Psoas muscle (tissue), 7 donors: ENCODE measurements at regions not wholly inside any gene's neighbourhood (a gene's known extent, or its start where the extent isn't known, plus 50 kb on each side); places are given as distances from the start of the nearest gene placed in this dataset.

Experiments used
- ATAC-seq, 4 donors: fragments of 200-7000 bp; cut with Tn5 transposase; one replicate each; pipeline ENCODE4 v1.9.1; 2020; ENCODE audit warnings: moderate library complexity in 3 of 4, mild to moderate bottlenecking in 2 of 4
- DNase-seq, 2 donors: peaks; one replicate each; pipeline ENCODE4 v3.0.0-alpha.2; 2020
- H3K27ac ChIP-seq: fragments of 200-600 bp; one replicate; pipeline ENCODE4 v1.8.0; 2022
- H3K27me3 ChIP-seq, 3 donors: fragments of 200-600 bp in 1 of 3; one replicate each; pipeline versions ENCODE4 v1.6.1 to v1.8.0; 2013 to 2022; ENCODE audit warnings: low read length in 2 of 3, mild to moderate bottlenecking in 2 of 3, moderate library complexity in 1 of 3; ENCODE audit not compliant: insufficient read depth in 3 of 3
- H3K36me3 ChIP-seq, 2 donors: fragments of 200-600 bp in 1 of 2; one replicate each; pipeline versions ENCODE4 v1.6.1 to v1.8.0; 2013 to 2022; ENCODE audit warnings: low read depth in 1 of 2, mild to moderate bottlenecking in 1 of 2, moderate library complexity in 1 of 2; ENCODE audit not compliant: insufficient read depth in 1 of 2
- H3K4me1 ChIP-seq: fragments of 200-600 bp; one replicate; pipeline ENCODE4 v1.8.0; 2022
- H3K4me3 ChIP-seq: fragments of 200-600 bp; one replicate; pipeline ENCODE4 v1.8.0; 2022; ENCODE audit warnings: mild to moderate bottlenecking
- H3K9me3 ChIP-seq: fragments of 200-600 bp; one replicate; pipeline ENCODE4 v1.8.0; 2022
- WGBS, 3 donors: extraction: QIAGEN DNeasy Blood & Tissue Kit; methylation state at CpG; one replicate each; pipeline versions ENCODE4 v1.1.6 to v1.1.7; 2013; 5-methylcytosine and 5-hydroxymethylcytosine counted together
- intact Hi-C, 2 donors: fragments of 100-400 bp; cut with DNase I; formaldehyde crosslinking; loops; one replicate each; pipeline versions ENCODE4 v1.11.0 to v1.14.2; 2022
- TF ChIP-seq, protein P1 (sequence below): fragments of 200-600 bp; IDR thresholded peaks from one replicate; pipeline ENCODE4 v1.8.0; 2022; ENCODE audit warnings: antibody characterized with exemption
- donor health status: healthy with polysubstance abuse.
- donor health status: DM: no; HTN: no; CAD: no; lungs with moderate emphysema.
- donor health status: Bipolar disorder and iron deficiency.
- donor health status: healthy.
- donor health status: DM: yes; HTN: yes; CAD: no.
- donor health status: DM: no; HTN: no; CAD: no.
- donor health status: DM: yes; HTN: yes; CAD: no.

DNA sequence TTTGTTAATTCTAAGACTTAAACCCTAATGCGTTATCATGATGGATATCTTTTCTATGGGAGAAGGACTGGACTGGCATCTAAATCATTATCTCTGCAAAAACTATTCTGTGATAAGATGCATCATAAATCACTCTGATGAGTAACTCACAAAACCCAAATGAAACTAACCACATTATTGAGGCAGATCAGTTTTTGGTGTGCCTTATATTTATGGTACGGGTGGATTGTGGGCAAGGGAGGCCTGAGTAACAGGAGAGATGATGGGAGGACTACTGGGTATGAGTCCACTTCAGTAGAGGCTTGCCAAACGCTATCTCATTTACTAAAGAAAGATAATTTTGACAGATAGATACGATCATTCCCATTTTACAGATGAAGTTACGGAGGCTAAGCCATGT lies 66.4 kb upstream of the GUCY1A1 start:
- no peaks in the 10 kb centered on the region for H3K27me3 ChIP-seq
- no peaks in the 10 kb centered on the region for H3K36me3 ChIP-seq
- no peak for DNase-seq
- H3K27ac ChIP-seq, result no peak overlapping the region
- H3K4me3 ChIP-seq, result no peak overlapping the region
- no peaks in the 10 kb centered on the region for H3K4me1 ChIP-seq
- no peak for ATAC-seq
- intact Hi-C loops, result no loop called here
- no peaks in the 10 kb centered on the region for H3K9me3 ChIP-seq
- WGBS, 3 donors, result 90 to 96% (median 93%) methylated on average over 5 of the region's 5 CpGs
- TF ChIP-seq, protein P1, sequence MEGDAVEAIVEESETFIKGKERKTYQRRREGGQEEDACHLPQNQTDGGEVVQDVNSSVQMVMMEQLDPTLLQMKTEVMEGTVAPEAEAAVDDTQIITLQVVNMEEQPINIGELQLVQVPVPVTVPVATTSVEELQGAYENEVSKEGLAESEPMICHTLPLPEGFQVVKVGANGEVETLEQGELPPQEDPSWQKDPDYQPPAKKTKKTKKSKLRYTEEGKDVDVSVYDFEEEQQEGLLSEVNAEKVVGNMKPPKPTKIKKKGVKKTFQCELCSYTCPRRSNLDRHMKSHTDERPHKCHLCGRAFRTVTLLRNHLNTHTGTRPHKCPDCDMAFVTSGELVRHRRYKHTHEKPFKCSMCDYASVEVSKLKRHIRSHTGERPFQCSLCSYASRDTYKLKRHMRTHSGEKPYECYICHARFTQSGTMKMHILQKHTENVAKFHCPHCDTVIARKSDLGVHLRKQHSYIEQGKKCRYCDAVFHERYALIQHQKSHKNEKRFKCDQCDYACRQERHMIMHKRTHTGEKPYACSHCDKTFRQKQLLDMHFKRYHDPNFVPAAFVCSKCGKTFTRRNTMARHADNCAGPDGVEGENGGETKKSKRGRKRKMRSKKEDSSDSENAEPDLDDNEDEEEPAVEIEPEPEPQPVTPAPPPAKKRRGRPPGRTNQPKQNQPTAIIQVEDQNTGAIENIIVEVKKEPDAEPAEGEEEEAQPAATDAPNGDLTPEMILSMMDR, result no peak

DNA sequence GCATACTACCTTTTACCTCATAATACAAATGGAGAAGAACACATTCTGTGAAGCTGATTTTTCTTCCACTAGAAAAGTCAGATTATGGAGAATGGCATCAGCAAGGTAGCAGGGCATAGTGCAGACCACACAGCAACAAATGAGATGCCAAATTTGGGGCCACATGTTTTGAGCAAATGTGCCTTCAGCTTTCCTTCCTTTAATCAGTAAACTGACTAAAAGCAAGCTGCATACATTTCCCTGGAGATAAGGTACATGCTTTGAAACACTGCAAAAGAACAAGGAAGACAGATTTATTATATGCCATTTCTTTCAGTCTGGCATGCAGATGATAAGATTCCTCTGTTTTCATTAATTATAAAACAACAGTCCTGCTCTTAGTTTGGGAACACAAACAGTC lies 67.1 kb upstream of the GUCY1A1 start:
- TF ChIP-seq, protein P1, result no peak
- no peaks in the 10 kb centered on the region for H3K4me1 ChIP-seq
- ATAC-seq, result no peak
- H3K27ac ChIP-seq, result no peak overlapping the region
- H3K36me3 ChIP-seq, result no peaks in the 10 kb centered on the region
- no peaks in the 10 kb centered on the region for H3K27me3 ChIP-seq
- no peaks in the 10 kb centered on the region for H3K9me3 ChIP-seq
- no peak overlapping the region for H3K4me3 ChIP-seq
- DNase-seq, result no peak
- intact Hi-C loops, result no loop called here

DNA sequence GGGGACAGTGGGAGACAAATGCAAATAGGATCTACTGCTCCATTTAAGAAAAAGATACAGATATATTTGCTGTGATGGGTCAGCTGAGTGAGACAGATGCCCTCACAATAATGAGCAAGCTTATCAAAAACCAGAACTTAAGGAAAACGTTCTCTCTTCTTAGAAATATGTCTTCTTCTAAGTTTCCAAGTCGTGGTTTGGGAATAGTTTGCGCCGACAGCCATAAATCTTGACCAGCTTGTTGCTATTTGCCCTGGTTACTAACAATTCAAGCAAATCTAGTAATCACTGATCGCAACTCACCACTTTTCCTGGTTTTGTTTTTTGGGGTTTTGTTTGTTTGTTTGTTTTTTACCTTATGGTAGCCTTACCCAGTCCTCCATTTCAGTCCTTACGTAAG lies 67.6 kb upstream of the GUCY1A1 start:
- TF ChIP-seq, protein P1, result no peak
- H3K4me1 ChIP-seq, result no peaks in the 10 kb centered on the region
- ATAC-seq, result no peak
- no peaks in the 10 kb centered on the region for H3K36me3 ChIP-seq
- H3K4me3 ChIP-seq, result no peak overlapping the region
- no peak for DNase-seq
- H3K27ac ChIP-seq, result no peak overlapping the region
- WGBS, 3 donors, result 70 to 77% (median 73%) methylated on average over 6 of the region's 6 CpGs
- no peaks in the 10 kb centered on the region for H3K9me3 ChIP-seq
- H3K27me3 ChIP-seq, result no peaks in the 10 kb centered on the region
- intact Hi-C loops, result no loop called here

DNA sequence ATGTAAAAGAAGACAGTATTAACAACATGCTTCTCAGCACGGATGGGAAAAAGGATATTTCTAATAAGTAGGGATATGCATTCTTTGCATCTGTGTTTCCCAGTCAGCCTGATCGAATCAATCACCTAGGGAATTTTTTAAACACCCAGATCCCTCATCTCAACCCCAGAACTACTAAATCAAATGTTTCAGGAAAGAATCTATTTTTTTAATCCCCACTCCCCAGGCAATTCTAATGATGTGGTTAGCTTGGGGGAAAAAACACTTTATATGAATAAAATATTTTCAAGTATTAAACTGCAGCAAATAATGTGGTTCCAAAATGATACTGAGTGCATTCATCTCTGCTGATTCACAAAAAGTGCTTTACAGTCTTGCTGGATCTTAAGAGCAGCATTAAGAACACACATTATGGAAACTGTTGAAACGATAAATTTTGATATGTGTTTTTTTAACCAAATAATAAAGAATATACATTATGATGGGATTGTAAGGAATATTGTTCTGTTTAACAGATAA lies 68.7 kb upstream of the GUCY1A1 start:
- TF ChIP-seq, protein P1, result no peak
- Histone ChIP-seq H3K36me3 (no peaks in the 10 kb centered on the region), H3K9me3 (no peaks in the 10 kb centered on the region), H3K27ac (no peak overlapping the region), H3K4me1 (no peaks in the 10 kb centered on the region), H3K27me3 (no peaks in the 10 kb centered on the region), H3K4me3 (no peak overlapping the region)
- DNase-seq (no peak), ATAC-seq (no peak)
- intact Hi-C loops, result no loop called here
- 38 to 57% (median 41%) methylated on average over 3 of the region's 3 CpGs for WGBS, 3 donors

DNA sequence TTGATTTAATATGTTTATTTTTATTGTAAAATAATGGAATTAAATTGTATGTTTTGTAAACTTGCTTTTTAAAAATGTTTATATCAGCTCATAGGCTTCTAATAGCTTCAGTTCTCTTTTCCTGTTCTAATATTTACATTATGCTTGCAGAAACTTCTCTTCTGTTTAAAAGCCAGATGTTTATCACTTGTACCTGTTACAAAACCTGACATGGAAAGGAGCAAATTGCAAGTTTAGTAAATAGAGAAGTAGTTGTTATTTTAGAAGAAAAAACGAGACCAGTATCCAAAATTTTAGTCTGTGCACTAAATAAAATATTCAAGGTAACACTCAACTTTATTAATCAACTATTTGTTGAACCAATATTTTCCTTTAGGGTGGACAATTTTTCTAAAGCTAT lies 69.4 kb upstream of the GUCY1A1 start:
- no peak for DNase-seq
- no peak for ATAC-seq
- TF ChIP-seq, protein P1, result no peak
- intact Hi-C loops, result no loop called here
- Histone ChIP-seq H3K27ac (no peak overlapping the region), H3K4me3 (no peak overlapping the region), H3K4me1 (no peaks in the 10 kb centered on the region), H3K9me3 (no peaks in the 10 kb centered on the region), H3K36me3 (no peaks in the 10 kb centered on the region), H3K27me3 (no peaks in the 10 kb centered on the region)
- 19 to 67% (median 66%) methylated on average over 1 of the region's 1 CpG for WGBS, 3 donors
